Endothelial cell of umbilical vein (primary cell): ENCODE measurements at regions not wholly inside any gene's neighbourhood (a gene's known extent, or its start where the extent isn't known, plus 50 kb on each side); places are given as distances from the start of the nearest gene placed in this dataset.

Experiments used
- BruUV-seq: library from RNA; stranded (reverse); fragments of 400-500 nt; replicated peaks from 2 replicates; lab custom pipeline; 2021; lab: Mats Ljungman, UMichigan
- CTCF ChIA-PET: fragments of 300-600, 350-600 bp; sonication (Branson Sonifier 250); formaldehyde crosslinking; loops from one replicate; lab custom pipeline; 2021; ENCODE audit warnings: antibody characterized with exemption, inconsistent platforms; lab: Charles Lee
- POLR2A ChIA-PET: fragments of 300-600, 350-600 bp; sonication (Branson Sonifier 250); formaldehyde crosslinking; loops from one replicate; lab custom pipeline; 2021; ENCODE audit warnings: antibody characterized with exemption, inconsistent platforms; lab: Charles Lee
- DNase-seq: peaks from one replicate; pipeline ENCODE4 v3.0.0-alpha.2; 2011; ENCODE audit warnings: low read depth, low spot score
- FAIRE-seq: peaks from 2 replicates; lab custom pipeline; 2011; peaks lifted over from hg19 to GRCh38; lab: Jason Lieb, UNC
- H2AFZ ChIP-seq: 2 replicates; pipeline ENCODE4 v1.6.0; 2012; ENCODE audit warnings: low read depth, low read length, control low read depth, inconsistent platforms
- H3K27ac ChIP-seq: 2 replicates; pipeline ENCODE4 v1.5.1; 2011; ENCODE audit warnings: low read depth, mild to moderate bottlenecking, control low read depth, low read length, moderate library complexity; ENCODE audit not compliant: insufficient read depth
- H3K27me3 ChIP-seq, 2 experiments: 2 replicates each; pipeline versions ENCODE4 v1.6.0 to v1.6.1; 2011; ENCODE audit warnings: low read length in 2 of 2, mixed read lengths in 1 of 2; ENCODE audit not compliant: control insufficient read depth in 2 of 2, insufficient read depth in 2 of 2
- H3K36me3 ChIP-seq, 2 experiments: 2 replicates in 1 of 2; 3 replicates in 1 of 2; pipeline ENCODE4 v1.5.1; 2011; ENCODE audit warnings: low read length in 2 of 2, mild to moderate bottlenecking in 1 of 2, moderate library complexity in 1 of 2; ENCODE audit not compliant: control insufficient read depth in 2 of 2, insufficient read depth in 2 of 2; ENCODE audit errors: extremely low read depth in 1 of 2
- H3K4me1 ChIP-seq: 3 replicates; pipeline ENCODE4 v1.5.1; 2011; ENCODE audit warnings: mild to moderate bottlenecking, low read length; ENCODE audit not compliant: control insufficient read depth, insufficient read depth; ENCODE audit errors: extremely low read depth
- H3K4me2 ChIP-seq: 2 replicates; pipeline ENCODE4 v1.6.1; 2011; ENCODE audit warnings: low read length, control low read depth, mixed read lengths; ENCODE audit not compliant: insufficient read depth
- H3K4me3 ChIP-seq, 3 experiments: fragments of 200-600 bp in 1 of 3; sonication (generic), shearing (Covaris generic) in 1 of 3; replicated peaks in 1 of 3; 2 replicates each; pipeline ENCODE4 v1.5.1; 2011 to 2016; ENCODE audit warnings: control low read depth in 3 of 3, low read length in 3 of 3, mild to moderate bottlenecking in 2 of 3, inconsistent platforms in 1 of 3, low read depth in 1 of 3, moderate library complexity in 1 of 3; ENCODE audit not compliant: insufficient read depth in 1 of 3
- H3K79me2 ChIP-seq: 2 replicates; pipeline ENCODE4 v1.6.0; 2012; ENCODE audit warnings: low read length, inconsistent platforms; ENCODE audit not compliant: control insufficient read depth, insufficient read depth
- H3K9ac ChIP-seq: replicated peaks from 2 replicates; pipeline ENCODE3; 2011; ENCODE audit warnings: low read length, control low read depth; ENCODE audit not compliant: insufficient read depth; ENCODE audit errors: extremely low read depth
- H3K9me1 ChIP-seq: replicated peaks from 3 replicates; pipeline ENCODE4 v1.6.0; 2011; ENCODE audit warnings: mild to moderate bottlenecking, low read length; ENCODE audit not compliant: control insufficient read depth, insufficient read depth; ENCODE audit errors: extremely low read depth
- H3K9me3 ChIP-seq: replicated peaks from 2 replicates; pipeline ENCODE4 v1.5.1; 2012; ENCODE audit warnings: low read length, inconsistent platforms; ENCODE audit not compliant: control insufficient read depth, insufficient read depth
- H4K20me1 ChIP-seq: replicated peaks from 2 replicates; pipeline ENCODE3; 2011; ENCODE audit warnings: mild to moderate bottlenecking, low read length; ENCODE audit not compliant: control insufficient read depth, insufficient read depth; ENCODE audit errors: extremely low read depth
- CTCF ChIP-seq, 2 donors: IDR thresholded peaks; 1 replicate in 1 of 2; 2 replicates in 1 of 2; pipeline ENCODE4 v1.5.1; 2011; ENCODE audit warnings: low read length in 2 of 2, mild to moderate bottlenecking in 2 of 2, moderate library complexity in 2 of 2, control low read depth in 1 of 2, inconsistent platforms in 1 of 2, low read depth in 1 of 2; ENCODE audit not compliant: insufficient read depth in 1 of 2; ENCODE audit errors: extremely low read depth in 1 of 2
- EZH2 ChIP-seq: IDR thresholded peaks from 2 replicates; pipeline ENCODE4 v1.6.1; 2012; ENCODE audit warnings: borderline replicate concordance, low read depth, mild to moderate bottlenecking, moderate library complexity, low read length, inconsistent platforms; ENCODE audit not compliant: severe bottlenecking
- FOS ChIP-seq: IDR thresholded peaks from 2 replicates; pipeline ENCODE4 v1.6.1; 2011; ENCODE audit warnings: mild to moderate bottlenecking, low read length, moderate library complexity, borderline replicate concordance; ENCODE audit not compliant: insufficient read depth
- GATA2 ChIP-seq: IDR thresholded peaks from 2 replicates; pipeline ENCODE4 v1.7.0; 2011; ENCODE audit warnings: low read depth, mild to moderate bottlenecking, moderate library complexity, mixed read lengths, low read length; ENCODE audit not compliant: insufficient read length, insufficient read depth
- JUN ChIP-seq: IDR thresholded peaks from 2 replicates; pipeline ENCODE4 v1.6.1; 2011; ENCODE audit warnings: borderline replicate concordance, low read depth; ENCODE audit not compliant: insufficient read length, insufficient read depth
- MAX ChIP-seq: IDR thresholded peaks from 2 replicates; pipeline ENCODE4 v1.6.1; 2011; ENCODE audit not compliant: insufficient read depth, insufficient read length
- MYC ChIP-seq: IDR thresholded peaks from one replicate; pipeline ENCODE4 v1.6.1; 2011; ENCODE audit warnings: mild to moderate bottlenecking, low read depth, low read length
- POLR2A ChIP-seq: IDR thresholded peaks from 2 replicates; pipeline ENCODE4 v1.6.1; 2012; ENCODE audit warnings: low read depth, mild to moderate bottlenecking, control low read depth, low read length
- POLR2AphosphoS5 ChIP-seq: IDR thresholded peaks from 2 replicates; pipeline ENCODE4 v1.6.1; 2012; ENCODE audit warnings: low read depth, mild to moderate bottlenecking, control low read depth, low read length, moderate library complexity; ENCODE audit not compliant: insufficient read depth
- dilution Hi-C: fragments of 300-500 bp; cut with MboI; formaldehyde crosslinking; loops from one replicate; pipeline ENCODE4 v1.15.0; 2019; ENCODE audit warnings: low sequenced_read_pairs; ENCODE audit not compliant: extremely low pct_ligation_motif_present
- intact Hi-C: fragments of 100-400 bp; cut with micrococcal nuclease; formaldehyde crosslinking; loops from one replicate; pipeline ENCODE4 v1.10.0; 2022

- H2AFZ ChIP-seq: no peak overlapping the region
- no peaks in the 10 kb centered on the region for H3K9me3 ChIP-seq
- intact Hi-C loops: no loop called here
- no peak overlapping the region for H3K4me3 ChIP-seq
- no peak overlapping the region for H3K9ac ChIP-seq
- H4K20me1 ChIP-seq: no peaks in the 10 kb centered on the region
- no peak overlapping the region for H3K4me2 ChIP-seq
- POLR2A ChIA-PET: no interaction called here
- no peaks in the 10 kb centered on the region for H3K36me3 ChIP-seq
- BruUV-seq: no TSS peak
- no peaks in the 10 kb centered on the region for H3K4me1 ChIP-seq
- TF ChIP-seq MAX (no peak), JUN (no peak)
- no peaks in the 10 kb centered on the region for H3K79me2 ChIP-seq
- no peak overlapping the region for H3K27ac ChIP-seq
- H3K27me3 ChIP-seq: no peaks in the 10 kb centered on the region
- CTCF ChIA-PET: no interaction called here
- DNase-seq (no peak), FAIRE-seq (no peak)
- H3K9me1 ChIP-seq: no peaks in the 10 kb centered on the region
- dilution Hi-C loops: no loop called here
Observed at GRCh38 chr9:19681846-19682245, 107.0 kb downstream of the SLC24A2 start.

GRCh38 chr9:19677924-19678323 is 110.9 kb downstream of the SLC24A2 start:
- H3K9me1 ChIP-seq: no peaks in the 10 kb centered on the region
- ChIA-PET CTCF (no interaction called here), POLR2A (no interaction called here)
- no peaks in the 10 kb centered on the region for H3K4me1 ChIP-seq
- dilution Hi-C loops (no loop called here), intact Hi-C loops (no loop called here)
- no peak overlapping the region for H3K4me2 ChIP-seq
- BruUV-seq: no TSS peak
- H3K79me2 ChIP-seq: no peaks in the 10 kb centered on the region
- H3K36me3 ChIP-seq: no peaks in the 10 kb centered on the region
- TF ChIP-seq MYC (no peak), POLR2A (no peak), GATA2 (no peak), POLR2AphosphoS5 (no peak), CTCF (IDR thresholded peaks at IDR 0.05; ENCODE audit: extremely low read depth in 1 of 2, insufficient read depth in 1 of 2, low read depth in 1 of 2, low read length in 2 of 2) (no peak), FOS (no peak), JUN (no peak), MAX (no peak), EZH2 (no peak)
- DNase-seq (no peak), FAIRE-seq (no peak)
- H3K4me3 ChIP-seq: no peak overlapping the region
- H3K27ac ChIP-seq: no peak overlapping the region
- H2AFZ ChIP-seq: no peak overlapping the region
- H3K27me3 ChIP-seq: no peaks in the 10 kb centered on the region
- H3K9me3 ChIP-seq: no peaks in the 10 kb centered on the region
- no peaks in the 10 kb centered on the region for H4K20me1 ChIP-seq
- H3K9ac ChIP-seq: no peak overlapping the region
